ENCODE measurements at regions not wholly inside any gene's neighbourhood (a gene's known extent, or its start where the extent isn't known, plus 50 kb on each side); places are given as distances from the start of the nearest gene placed in this dataset.

GRCh38 chr7:10860516-10860915, 113.2 kb upstream of the PHF14 start:
- no peaks in the 10 kb centered on the region for H3K9me3 ChIP-seq (ENCODE audit: low read depth)
- no peaks in the 10 kb centered on the region for H3K27me3 ChIP-seq
- H3K27ac ChIP-seq, result no peak overlapping the region
- DNase-seq (ENCODE audit: low read depth in 1 of 2, low spot score in 1 of 2), result no peak
- no peak for TF ChIP-seq CTCF (IDR thresholded peaks at IDR 0.05; ENCODE audit: low read depth, low read length)
- H3K4me3 ChIP-seq, result no peak overlapping the region
- H3K4me1 ChIP-seq (ENCODE audit: low read depth), result no peaks in the 10 kb centered on the region
- no peaks in the 10 kb centered on the region for H3K36me3 ChIP-seq

- H3K4me1 ChIP-seq (ENCODE audit: low read depth), result no peaks in the 10 kb centered on the region
Observed at GRCh38 chr7:10863476-10863875, 110.2 kb upstream of the PHF14 start.

GRCh38 chr7:10874666-10875065, 99.0 kb upstream of the PHF14 start:
- no peak for DNase-seq (ENCODE audit: low read depth in 1 of 2, low spot score in 1 of 2)
- Histone ChIP-seq H3K27me3 (no peaks in the 10 kb centered on the region), H3K4me1 (ENCODE audit: low read depth) (no peaks in the 10 kb centered on the region), H3K27ac (no peak overlapping the region), H3K9me3 (ENCODE audit: low read depth) (no peaks in the 10 kb centered on the region), H3K36me3 (no peaks in the 10 kb centered on the region), H3K4me3 (no peak overlapping the region)
- TF ChIP-seq CTCF (IDR thresholded peaks at IDR 0.05; ENCODE audit: low read depth, low read length), result no peak

More at GRCh38 chr7:10863476-10863875, 110.2 kb upstream of the PHF14 start:
- no peak for DNase-seq (ENCODE audit: low read depth in 1 of 2, low spot score in 1 of 2)
- H3K36me3 ChIP-seq, result no peaks in the 10 kb centered on the region
- H3K9me3 ChIP-seq (ENCODE audit: low read depth), result no peaks in the 10 kb centered on the region
- H3K4me3 ChIP-seq, result no peak overlapping the region
- no peak for TF ChIP-seq CTCF (IDR thresholded peaks at IDR 0.05; ENCODE audit: low read depth, low read length)
- H3K27me3 ChIP-seq, result no peaks in the 10 kb centered on the region
- H3K27ac ChIP-seq, result no peak overlapping the region

GRCh38 chr7:10875080-10875479, 98.6 kb upstream of the PHF14 start:
- Histone ChIP-seq H3K36me3 (no peaks in the 10 kb centered on the region), H3K9me3 (ENCODE audit: low read depth) (no peaks in the 10 kb centered on the region), H3K4me1 (ENCODE audit: low read depth) (no peaks in the 10 kb centered on the region), H3K4me3 (no peak overlapping the region), H3K27me3 (no peaks in the 10 kb centered on the region), H3K27ac (no peak overlapping the region)
- TF ChIP-seq CTCF (IDR thresholded peaks at IDR 0.05; ENCODE audit: low read depth, low read length), result no peak
- DNase-seq (ENCODE audit: low read depth in 1 of 2, low spot score in 1 of 2), result no peak

- Histone ChIP-seq H3K36me3 (no peaks in the 10 kb centered on the region), H3K4me1 (ENCODE audit: low read depth) (no peaks in the 10 kb centered on the region), H3K27ac (no peak overlapping the region), H3K27me3 (no peaks in the 10 kb centered on the region), H3K4me3 (no peak overlapping the region), H3K9me3 (ENCODE audit: low read depth) (no peaks in the 10 kb centered on the region)
- no peak for DNase-seq (ENCODE audit: low read depth in 1 of 2, low spot score in 1 of 2)
- TF ChIP-seq CTCF (IDR thresholded peaks at IDR 0.05; ENCODE audit: low read depth, low read length), result no peak
Observed at GRCh38 chr7:10888861-10889260, 84.8 kb upstream of the PHF14 start.

Data from cardiac muscle cell (in vitro differentiated cells and primary cell).